SK-N-SH (cell line): ENCODE measurements at regions not wholly inside any gene's neighbourhood (a gene's known extent, or its start where the extent isn't known, plus 50 kb on each side); places are given as distances from the start of the nearest gene placed in this dataset.
A peak's percentile ranks its signal among the peaks of the same experiment; 100 is the strongest.

Source experiments
- CTCF ChIA-PET: fragments of 300-600, 350-600 bp; formaldehyde crosslinking; extraction: SDS; loops from one replicate; lab custom pipeline; 2021; lab: Yijun Ruan, JAX
- POLR2A ChIA-PET: fragments of 350-600 bp; sonication (Branson Sonifier 250); formaldehyde crosslinking; extraction: SDS; loops from one replicate; lab custom pipeline; 2020; ENCODE audit warnings: antibody characterized with exemption, inconsistent platforms; lab: Yijun Ruan, JAX
- DNase-seq: peaks from one replicate; pipeline ENCODE4 v3.0.0; 2012
- H2AFZ ChIP-seq: fragments of 200-600 bp; sonication (generic); 2 replicates; pipeline ENCODE4 v1.8.1; 2016; ENCODE audit warnings: antibody characterized with exemption, mild to moderate bottlenecking, low read depth
- H3F3A ChIP-seq: fragments of 200-600 bp; sonication (generic); replicated peaks from 2 replicates; pipeline ENCODE3; 2016; ENCODE audit warnings: antibody characterized with exemption, mild to moderate bottlenecking; ENCODE audit not compliant: insufficient read depth
- H3K27ac ChIP-seq, 2 experiments: fragments of 200-500 bp in 1 of 2; fragments of 200-600 bp in 1 of 2; sonication (Bioruptor generic) in 1 of 2; sonication (generic), shearing (Covaris generic) in 1 of 2; 2 replicates each; pipeline versions ENCODE4 v1.5.1 to v1.6.1; 2014 to 2016; ENCODE audit warnings: low read depth in 2 of 2, inconsistent platforms in 1 of 2, low read length in 1 of 2, mild to moderate bottlenecking in 1 of 2, mixed read lengths in 1 of 2
- H3K27me3 ChIP-seq: fragments of 200-600 bp; sonication (generic), shearing (Covaris generic); 2 replicates; pipeline ENCODE4 v1.6.1; 2016; ENCODE audit warnings: mixed run types; ENCODE audit not compliant: insufficient read depth
- H3K36me3 ChIP-seq, 2 experiments: fragments of 200-500 bp in 1 of 2; fragments of 200-600 bp in 1 of 2; sonication (Bioruptor generic) in 1 of 2; sonication (generic) in 1 of 2; replicated peaks in 1 of 2; 2 replicates each; pipeline versions ENCODE3 to v1.5.1; 2014 to 2016; ENCODE audit warnings: low read length in 1 of 2, mild to moderate bottlenecking in 1 of 2; ENCODE audit not compliant: insufficient read depth in 2 of 2, control insufficient read depth in 1 of 2
- H3K4me1 ChIP-seq, 2 experiments: fragments of 200-500 bp in 1 of 2; fragments of 200-600 bp in 1 of 2; sonication (Bioruptor generic) in 1 of 2; sonication (generic), shearing (Covaris generic) in 1 of 2; 2 replicates each; pipeline versions ENCODE4 v1.5.1 to v1.6.1; 2014 to 2016; ENCODE audit warnings: low read depth in 1 of 2, low read length in 1 of 2, mixed run types in 1 of 2; ENCODE audit not compliant: insufficient read depth in 2 of 2, control insufficient read depth in 1 of 2
- H3K4me2 ChIP-seq: fragments of 200-600 bp; sonication (generic), shearing (Covaris generic); 2 replicates; pipeline ENCODE4 v1.6.1; 2017; ENCODE audit warnings: mixed run types
- H3K4me3 ChIP-seq, 2 experiments: fragments of 200-500 bp in 1 of 2; fragments of 200-600 bp in 1 of 2; sonication (Bioruptor generic) in 1 of 2; sonication (generic), shearing (Covaris generic) in 1 of 2; 2 replicates each; pipeline versions ENCODE4 v1.5.1 to v1.8.1; 2014 to 2016; ENCODE audit warnings: low read depth in 2 of 2, inconsistent platforms in 1 of 2, low read length in 1 of 2, mild to moderate bottlenecking in 1 of 2, mixed read lengths in 1 of 2, moderate library complexity in 1 of 2
- H3K79me2 ChIP-seq: fragments of 200-600 bp; sonication (generic); 2 replicates; pipeline ENCODE4 v1.8.1; 2017; ENCODE audit warnings: mild to moderate bottlenecking; ENCODE audit not compliant: insufficient read depth
- H3K9ac ChIP-seq: fragments of 200-600 bp; sonication (generic); 2 replicates; pipeline ENCODE4 v1.6.1; 2017; ENCODE audit warnings: mixed run types
- H3K9me2 ChIP-seq: fragments of 200-600 bp; sonication (generic); 2 replicates; pipeline ENCODE4 v1.6.1; 2017; ENCODE audit warnings: mixed run types
- H3K9me3 ChIP-seq: fragments of 200-600 bp; sonication (generic); 2 replicates; pipeline ENCODE4 v1.6.1; 2017; ENCODE audit warnings: mixed run types, mild to moderate bottlenecking, moderate library complexity
- H4K20me1 ChIP-seq: fragments of 200-600 bp; sonication (generic); 2 replicates; pipeline ENCODE4 v1.6.1; 2017; ENCODE audit warnings: mild to moderate bottlenecking, mixed run types; ENCODE audit not compliant: insufficient read depth
- ELF1 ChIP-seq: IDR thresholded peaks from 2 replicates; pipeline ENCODE4 v1.4.0; 2012
- EZH2phosphoT487 ChIP-seq: fragments of 200-600 bp; sonication (generic); IDR thresholded peaks from 2 replicates; pipeline ENCODE4 v1.6.1; 2017; ENCODE audit warnings: low read depth, mixed run types, mild to moderate bottlenecking, antibody characterized with exemption, moderate library complexity, borderline replicate concordance
- FOXM1 ChIP-seq: IDR thresholded peaks from 2 replicates; pipeline ENCODE4 v1.4.0; 2012; ENCODE audit warnings: low read depth, mild to moderate bottlenecking
- GABPA ChIP-seq: IDR thresholded peaks from 2 replicates; pipeline ENCODE4 v1.4.0; 2012; ENCODE audit warnings: low read depth, mild to moderate bottlenecking
- GATA2 ChIP-seq: sonication (generic); formaldehyde crosslinking; IDR thresholded peaks from 2 replicates; pipeline ENCODE4 v1.5.0; 2020; ENCODE audit warnings: mild to moderate bottlenecking, missing genetic modification reagents
- IRF3 ChIP-seq: fragments of 150-350 bp; IDR thresholded peaks from 2 replicates; pipeline ENCODE4 v1.6.1; 2016; ENCODE audit warnings: mild to moderate bottlenecking, low read depth, low read length
- JUND ChIP-seq: IDR thresholded peaks from 2 replicates; pipeline ENCODE4 v1.4.0; 2012
- MAX ChIP-seq: IDR thresholded peaks from 2 replicates; pipeline ENCODE4 v1.4.0; 2012; ENCODE audit warnings: low read depth
- MEF2A ChIP-seq: IDR thresholded peaks from 2 replicates; pipeline ENCODE4 v1.4.0; 2012; ENCODE audit warnings: low read depth, borderline replicate concordance
- MXI1 ChIP-seq: IDR thresholded peaks from 2 replicates; pipeline ENCODE4 v1.6.1; 2012; ENCODE audit warnings: mild to moderate bottlenecking, low read depth, low read length, improper control_type of control experiment
- NFIC ChIP-seq: IDR thresholded peaks from 2 replicates; pipeline ENCODE4 v1.4.0; 2012; ENCODE audit warnings: borderline replicate concordance
- NRF1 ChIP-seq: IDR thresholded peaks from 2 replicates; pipeline ENCODE4 v1.6.1; 2012; ENCODE audit warnings: low read depth, mild to moderate bottlenecking, low read length
- PBX3 ChIP-seq: IDR thresholded peaks from 2 replicates; pipeline ENCODE4; 2012
- RAD21 ChIP-seq: IDR thresholded peaks from 2 replicates; pipeline ENCODE4 v1.6.1; 2012; ENCODE audit warnings: mild to moderate bottlenecking, low read length
- RFX5 ChIP-seq: IDR thresholded peaks from 2 replicates; pipeline ENCODE4 v1.6.1; 2012; ENCODE audit warnings: mild to moderate bottlenecking, improper control_type of control experiment, low read length
- RXRA ChIP-seq: IDR thresholded peaks from 2 replicates; pipeline ENCODE4 v1.4.0; 2012; ENCODE audit warnings: low read depth, mild to moderate bottlenecking, borderline replicate concordance
- SIN3A ChIP-seq: IDR thresholded peaks from 2 replicates; pipeline ENCODE4 v1.6.1; 2012; ENCODE audit warnings: low read depth, mild to moderate bottlenecking, low read length, moderate library complexity, borderline replicate concordance
- TAF1 ChIP-seq: IDR thresholded peaks from 2 replicates; pipeline ENCODE4 v1.6.1; 2012; ENCODE audit warnings: low read depth, mild to moderate bottlenecking, low read length, moderate library complexity, borderline replicate concordance
- TCF12 ChIP-seq: IDR thresholded peaks from 2 replicates; pipeline ENCODE4 v1.4.0; 2012
- TEAD4 ChIP-seq: IDR thresholded peaks from 2 replicates; pipeline ENCODE4 v1.4.0; 2012; ENCODE audit warnings: mild to moderate bottlenecking, borderline replicate concordance; ENCODE audit not compliant: insufficient read depth
- YY1 ChIP-seq: IDR thresholded peaks from 2 replicates; pipeline ENCODE4 v1.4.0; 2012; ENCODE audit warnings: low read depth, mild to moderate bottlenecking
- ZBTB33 ChIP-seq: IDR thresholded peaks from 2 replicates; pipeline ENCODE4 v1.4.0; 2012; ENCODE audit warnings: low read depth, borderline replicate concordance
- WGBS: methylation state at CpG from one replicate; pipeline ENCODE4 v1.1.6; 2017; ENCODE audit warnings: low lambda C conversion rate; 5-methylcytosine and 5-hydroxymethylcytosine counted together
- TF ChIP-seq, protein P1 (sequence below): IDR thresholded peaks from 2 replicates; pipeline ENCODE4 v1.6.1; 2012; ENCODE audit warnings: mild to moderate bottlenecking, low read depth, low read length, moderate library complexity
- TF ChIP-seq, protein P2 (sequence below): fragments of 200-600 bp; sonication (generic); IDR thresholded peaks from 2 replicates; pipeline ENCODE4 v1.6.1; 2017; ENCODE audit warnings: antibody characterized with exemption, mild to moderate bottlenecking, moderate library complexity

DNA sequence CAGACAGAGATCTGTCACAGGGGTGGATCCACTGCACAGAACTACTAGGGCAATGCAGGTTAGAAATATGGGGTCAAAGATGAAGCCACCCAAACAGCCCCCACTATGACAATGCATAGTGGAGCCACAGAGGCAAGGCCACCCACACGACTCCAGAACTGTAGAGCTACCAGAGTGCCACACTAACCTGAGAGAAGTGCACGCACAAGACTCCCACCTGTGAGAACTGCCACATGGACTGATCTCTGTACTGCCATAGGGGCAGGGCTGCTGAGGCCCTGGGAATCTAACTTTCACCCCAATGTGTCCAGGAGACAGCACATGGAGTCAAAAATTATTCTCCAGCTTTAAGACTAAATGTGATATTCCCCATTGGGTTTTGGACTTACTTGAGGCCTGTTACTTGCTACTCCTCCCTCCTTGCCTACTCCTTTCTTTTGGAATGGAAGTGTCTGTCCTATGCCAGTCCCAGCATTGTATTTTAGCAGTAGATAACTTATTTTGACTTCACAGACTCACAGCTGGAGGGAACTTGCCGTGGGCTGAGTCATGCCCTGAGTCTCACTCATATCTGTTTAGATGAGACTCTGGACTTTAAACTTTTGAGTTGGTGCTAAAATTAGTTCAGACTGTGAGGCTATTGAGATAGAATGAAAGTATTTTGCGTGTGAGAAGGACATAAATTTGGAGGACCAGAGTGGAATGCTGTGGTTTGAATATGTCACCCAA lies 853.3 kb downstream of the MAT2B start:
- Histone ChIP-seq H3K27me3 (no peaks in the 10 kb centered on the region), H3K9ac (no peak overlapping the region), H3K4me1 (peaks cover 0 to 9% of the 10 kb centered on the region in 2 experiments; a peak in 2 of 4 replicates), H3F3A (no peaks in the 10 kb centered on the region), H3K79me2 (no peaks in the 10 kb centered on the region), H2AFZ (no peak overlapping the region), H3K4me2 (0 out of 2 replicates have a peak overlapping the region, but pooled peaks have one; percentile 2), H3K9me3 (no peaks in the 10 kb centered on the region), H3K36me3 (no peaks in the 10 kb centered on the region), H3K4me3 (no peak overlapping the region), H4K20me1 (no peaks in the 10 kb centered on the region), H3K9me2 (no peaks in the 10 kb centered on the region), H3K27ac (peak overlapping the region in 1 of 2 experiments; percentile 14; a peak in 1 of 4 replicates)
- ChIA-PET CTCF (interaction anchor here (0.6 kb wide), 1 partner anchor 182 kb away, joined by 5 read pairs; no protein-coding TSS in a partner anchor), POLR2A (no interaction called here)
- DNase-seq: no peak
- 61% methylated on average over 4 of the region's 4 CpGs for WGBS
- TF ChIP-seq ZBTB33 (no peak), TCF12 (peak; percentile 58), RAD21 (no peak), NRF1 (no peak), ELF1 (no peak), MXI1 (no peak), RXRA (no peak), SIN3A (no peak), FOXM1 (no peak), GATA2 (CRISPR knock-in tag) (no peak), TAF1 (no peak), YY1 (no peak), NFIC (no peak), TEAD4 (no peak), JUND (peak; percentile 56), MEF2A (peak; percentile 68; the same call in 1 of the 2 replicates), IRF3 (no peak), MAX (no peak), PBX3 (peak; percentile 62), EZH2phosphoT487 (no peak), RFX5 (no peak), GABPA (no peak)
- TF ChIP-seq, protein P1, sequence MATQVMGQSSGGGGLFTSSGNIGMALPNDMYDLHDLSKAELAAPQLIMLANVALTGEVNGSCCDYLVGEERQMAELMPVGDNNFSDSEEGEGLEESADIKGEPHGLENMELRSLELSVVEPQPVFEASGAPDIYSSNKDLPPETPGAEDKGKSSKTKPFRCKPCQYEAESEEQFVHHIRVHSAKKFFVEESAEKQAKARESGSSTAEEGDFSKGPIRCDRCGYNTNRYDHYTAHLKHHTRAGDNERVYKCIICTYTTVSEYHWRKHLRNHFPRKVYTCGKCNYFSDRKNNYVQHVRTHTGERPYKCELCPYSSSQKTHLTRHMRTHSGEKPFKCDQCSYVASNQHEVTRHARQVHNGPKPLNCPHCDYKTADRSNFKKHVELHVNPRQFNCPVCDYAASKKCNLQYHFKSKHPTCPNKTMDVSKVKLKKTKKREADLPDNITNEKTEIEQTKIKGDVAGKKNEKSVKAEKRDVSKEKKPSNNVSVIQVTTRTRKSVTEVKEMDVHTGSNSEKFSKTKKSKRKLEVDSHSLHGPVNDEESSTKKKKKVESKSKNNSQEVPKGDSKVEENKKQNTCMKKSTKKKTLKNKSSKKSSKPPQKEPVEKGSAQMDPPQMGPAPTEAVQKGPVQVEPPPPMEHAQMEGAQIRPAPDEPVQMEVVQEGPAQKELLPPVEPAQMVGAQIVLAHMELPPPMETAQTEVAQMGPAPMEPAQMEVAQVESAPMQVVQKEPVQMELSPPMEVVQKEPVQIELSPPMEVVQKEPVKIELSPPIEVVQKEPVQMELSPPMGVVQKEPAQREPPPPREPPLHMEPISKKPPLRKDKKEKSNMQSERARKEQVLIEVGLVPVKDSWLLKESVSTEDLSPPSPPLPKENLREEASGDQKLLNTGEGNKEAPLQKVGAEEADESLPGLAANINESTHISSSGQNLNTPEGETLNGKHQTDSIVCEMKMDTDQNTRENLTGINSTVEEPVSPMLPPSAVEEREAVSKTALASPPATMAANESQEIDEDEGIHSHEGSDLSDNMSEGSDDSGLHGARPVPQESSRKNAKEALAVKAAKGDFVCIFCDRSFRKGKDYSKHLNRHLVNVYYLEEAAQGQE: no peak
- TF ChIP-seq, protein P2, sequence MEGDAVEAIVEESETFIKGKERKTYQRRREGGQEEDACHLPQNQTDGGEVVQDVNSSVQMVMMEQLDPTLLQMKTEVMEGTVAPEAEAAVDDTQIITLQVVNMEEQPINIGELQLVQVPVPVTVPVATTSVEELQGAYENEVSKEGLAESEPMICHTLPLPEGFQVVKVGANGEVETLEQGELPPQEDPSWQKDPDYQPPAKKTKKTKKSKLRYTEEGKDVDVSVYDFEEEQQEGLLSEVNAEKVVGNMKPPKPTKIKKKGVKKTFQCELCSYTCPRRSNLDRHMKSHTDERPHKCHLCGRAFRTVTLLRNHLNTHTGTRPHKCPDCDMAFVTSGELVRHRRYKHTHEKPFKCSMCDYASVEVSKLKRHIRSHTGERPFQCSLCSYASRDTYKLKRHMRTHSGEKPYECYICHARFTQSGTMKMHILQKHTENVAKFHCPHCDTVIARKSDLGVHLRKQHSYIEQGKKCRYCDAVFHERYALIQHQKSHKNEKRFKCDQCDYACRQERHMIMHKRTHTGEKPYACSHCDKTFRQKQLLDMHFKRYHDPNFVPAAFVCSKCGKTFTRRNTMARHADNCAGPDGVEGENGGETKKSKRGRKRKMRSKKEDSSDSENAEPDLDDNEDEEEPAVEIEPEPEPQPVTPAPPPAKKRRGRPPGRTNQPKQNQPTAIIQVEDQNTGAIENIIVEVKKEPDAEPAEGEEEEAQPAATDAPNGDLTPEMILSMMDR: no peak
